Endothelial cell of umbilical vein (primary cell): ENCODE measurements at regions not wholly inside any gene's neighbourhood (a gene's known extent, or its start where the extent isn't known, plus 50 kb on each side); places are given as distances from the start of the nearest gene placed in this dataset.

Source experiments
- BruUV-seq: library from RNA; stranded (reverse); fragments of 400-500 nt; replicated peaks from 2 replicates; lab custom pipeline; 2021; lab: Mats Ljungman, UMichigan
- CTCF ChIA-PET: fragments of 300-600, 350-600 bp; sonication (Branson Sonifier 250); formaldehyde crosslinking; loops from one replicate; lab custom pipeline; 2021; ENCODE audit warnings: antibody characterized with exemption, inconsistent platforms; lab: Charles Lee
- POLR2A ChIA-PET: fragments of 300-600, 350-600 bp; sonication (Branson Sonifier 250); formaldehyde crosslinking; loops from one replicate; lab custom pipeline; 2021; ENCODE audit warnings: antibody characterized with exemption, inconsistent platforms; lab: Charles Lee
- DNase-seq: peaks from one replicate; pipeline ENCODE4 v3.0.0-alpha.2; 2011; ENCODE audit warnings: low read depth, low spot score
- FAIRE-seq: peaks from 2 replicates; lab custom pipeline; 2011; peaks lifted over from hg19 to GRCh38; lab: Jason Lieb, UNC
- H2AFZ ChIP-seq: 2 replicates; pipeline ENCODE4 v1.6.0; 2012; ENCODE audit warnings: low read depth, low read length, control low read depth, inconsistent platforms
- H3K27ac ChIP-seq: 2 replicates; pipeline ENCODE4 v1.5.1; 2011; ENCODE audit warnings: low read depth, mild to moderate bottlenecking, control low read depth, low read length, moderate library complexity; ENCODE audit not compliant: insufficient read depth
- H3K27me3 ChIP-seq, 2 experiments: 2 replicates each; pipeline versions ENCODE4 v1.6.0 to v1.6.1; 2011; ENCODE audit warnings: low read length in 2 of 2, mixed read lengths in 1 of 2; ENCODE audit not compliant: control insufficient read depth in 2 of 2, insufficient read depth in 2 of 2
- H3K36me3 ChIP-seq, 2 experiments: 2 replicates in 1 of 2; 3 replicates in 1 of 2; pipeline ENCODE4 v1.5.1; 2011; ENCODE audit warnings: low read length in 2 of 2, mild to moderate bottlenecking in 1 of 2, moderate library complexity in 1 of 2; ENCODE audit not compliant: control insufficient read depth in 2 of 2, insufficient read depth in 2 of 2; ENCODE audit errors: extremely low read depth in 1 of 2
- H3K4me1 ChIP-seq: 3 replicates; pipeline ENCODE4 v1.5.1; 2011; ENCODE audit warnings: mild to moderate bottlenecking, low read length; ENCODE audit not compliant: control insufficient read depth, insufficient read depth; ENCODE audit errors: extremely low read depth
- H3K4me2 ChIP-seq: 2 replicates; pipeline ENCODE4 v1.6.1; 2011; ENCODE audit warnings: low read length, control low read depth, mixed read lengths; ENCODE audit not compliant: insufficient read depth
- H3K4me3 ChIP-seq, 3 experiments: fragments of 200-600 bp in 1 of 3; sonication (generic), shearing (Covaris generic) in 1 of 3; replicated peaks in 1 of 3; 2 replicates each; pipeline ENCODE4 v1.5.1; 2011 to 2016; ENCODE audit warnings: control low read depth in 3 of 3, low read length in 3 of 3, mild to moderate bottlenecking in 2 of 3, inconsistent platforms in 1 of 3, low read depth in 1 of 3, moderate library complexity in 1 of 3; ENCODE audit not compliant: insufficient read depth in 1 of 3
- H3K79me2 ChIP-seq: 2 replicates; pipeline ENCODE4 v1.6.0; 2012; ENCODE audit warnings: low read length, inconsistent platforms; ENCODE audit not compliant: control insufficient read depth, insufficient read depth
- H3K9ac ChIP-seq: replicated peaks from 2 replicates; pipeline ENCODE3; 2011; ENCODE audit warnings: low read length, control low read depth; ENCODE audit not compliant: insufficient read depth; ENCODE audit errors: extremely low read depth
- H3K9me1 ChIP-seq: replicated peaks from 3 replicates; pipeline ENCODE4 v1.6.0; 2011; ENCODE audit warnings: mild to moderate bottlenecking, low read length; ENCODE audit not compliant: control insufficient read depth, insufficient read depth; ENCODE audit errors: extremely low read depth
- H3K9me3 ChIP-seq: replicated peaks from 2 replicates; pipeline ENCODE4 v1.5.1; 2012; ENCODE audit warnings: low read length, inconsistent platforms; ENCODE audit not compliant: control insufficient read depth, insufficient read depth
- H4K20me1 ChIP-seq: replicated peaks from 2 replicates; pipeline ENCODE3; 2011; ENCODE audit warnings: mild to moderate bottlenecking, low read length; ENCODE audit not compliant: control insufficient read depth, insufficient read depth; ENCODE audit errors: extremely low read depth
- FOS ChIP-seq: IDR thresholded peaks from 2 replicates; pipeline ENCODE4 v1.6.1; 2011; ENCODE audit warnings: mild to moderate bottlenecking, low read length, moderate library complexity, borderline replicate concordance; ENCODE audit not compliant: insufficient read depth
- GATA2 ChIP-seq: IDR thresholded peaks from 2 replicates; pipeline ENCODE4 v1.7.0; 2011; ENCODE audit warnings: low read depth, mild to moderate bottlenecking, moderate library complexity, mixed read lengths, low read length; ENCODE audit not compliant: insufficient read length, insufficient read depth
- JUN ChIP-seq: IDR thresholded peaks from 2 replicates; pipeline ENCODE4 v1.6.1; 2011; ENCODE audit warnings: borderline replicate concordance, low read depth; ENCODE audit not compliant: insufficient read length, insufficient read depth
- MYC ChIP-seq: IDR thresholded peaks from one replicate; pipeline ENCODE4 v1.6.1; 2011; ENCODE audit warnings: mild to moderate bottlenecking, low read depth, low read length
- POLR2A ChIP-seq: IDR thresholded peaks from 2 replicates; pipeline ENCODE4 v1.6.1; 2012; ENCODE audit warnings: low read depth, mild to moderate bottlenecking, control low read depth, low read length
- dilution Hi-C: fragments of 300-500 bp; cut with MboI; formaldehyde crosslinking; loops from one replicate; pipeline ENCODE4 v1.15.0; 2019; ENCODE audit warnings: low sequenced_read_pairs; ENCODE audit not compliant: extremely low pct_ligation_motif_present
- intact Hi-C: fragments of 100-400 bp; cut with micrococcal nuclease; formaldehyde crosslinking; loops from one replicate; pipeline ENCODE4 v1.10.0; 2022
- TF ChIP-seq, protein P1 (sequence below), 2 donors: IDR thresholded peaks; 1 replicate in 1 of 2; 2 replicates in 1 of 2; pipeline ENCODE4 v1.5.1; 2011; ENCODE audit warnings: low read length in 2 of 2, mild to moderate bottlenecking in 2 of 2, moderate library complexity in 2 of 2, control low read depth in 1 of 2, inconsistent platforms in 1 of 2, low read depth in 1 of 2; ENCODE audit not compliant: insufficient read depth in 1 of 2; ENCODE audit errors: extremely low read depth in 1 of 2
- TF ChIP-seq, protein P2 (sequence below): IDR thresholded peaks from 2 replicates; pipeline ENCODE4 v1.6.1; 2011; ENCODE audit not compliant: insufficient read depth, insufficient read length

DNA sequence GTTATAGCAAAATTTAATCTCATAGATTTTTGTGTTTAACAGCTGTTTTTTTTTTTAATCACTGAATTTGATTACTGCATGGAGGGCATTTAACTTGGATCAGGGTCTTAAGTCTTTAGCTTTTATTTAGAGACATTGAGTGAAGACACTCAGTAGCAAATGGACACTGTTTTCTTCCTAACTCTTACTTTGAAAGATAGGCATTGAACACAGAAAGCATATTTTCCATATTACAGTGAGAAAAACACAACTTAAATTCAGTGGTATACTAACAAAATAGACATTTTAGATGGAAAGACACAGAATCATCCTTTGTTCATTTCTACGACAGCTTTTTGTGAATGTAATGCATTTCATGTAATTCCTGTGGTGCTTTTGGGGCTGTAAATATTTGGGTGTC lies 571.8 kb downstream of the PRKD1 start:
- Histone ChIP-seq H3K27me3 (no peaks in the 10 kb centered on the region), H3K9me3 (no peaks in the 10 kb centered on the region), H3K9me1 (no peaks in the 10 kb centered on the region), H3K36me3 (no peaks in the 10 kb centered on the region), H4K20me1 (no peaks in the 10 kb centered on the region), H3K4me2 (no peak overlapping the region), H3K4me1 (no peaks in the 10 kb centered on the region), H3K79me2 (no peaks in the 10 kb centered on the region), H3K4me3 (no peak overlapping the region), H3K27ac (no peak overlapping the region), H3K9ac (no peak overlapping the region), H2AFZ (no peak overlapping the region)
- dilution Hi-C loops (no loop called here), intact Hi-C loops (no loop called here)
- no TSS peak for BruUV-seq
- CTCF ChIA-PET, result interaction anchor here (0.6 to 1.9 kb wide), 4 partner anchors 9 to 364 kb away, joined by 3 to 6 read pairs (median 4); no protein-coding TSS in a partner anchor
- POLR2A ChIA-PET, result no interaction called here
- no peak for TF ChIP-seq MYC
- TF ChIP-seq JUN, result no peak
- TF ChIP-seq, protein P1, sequence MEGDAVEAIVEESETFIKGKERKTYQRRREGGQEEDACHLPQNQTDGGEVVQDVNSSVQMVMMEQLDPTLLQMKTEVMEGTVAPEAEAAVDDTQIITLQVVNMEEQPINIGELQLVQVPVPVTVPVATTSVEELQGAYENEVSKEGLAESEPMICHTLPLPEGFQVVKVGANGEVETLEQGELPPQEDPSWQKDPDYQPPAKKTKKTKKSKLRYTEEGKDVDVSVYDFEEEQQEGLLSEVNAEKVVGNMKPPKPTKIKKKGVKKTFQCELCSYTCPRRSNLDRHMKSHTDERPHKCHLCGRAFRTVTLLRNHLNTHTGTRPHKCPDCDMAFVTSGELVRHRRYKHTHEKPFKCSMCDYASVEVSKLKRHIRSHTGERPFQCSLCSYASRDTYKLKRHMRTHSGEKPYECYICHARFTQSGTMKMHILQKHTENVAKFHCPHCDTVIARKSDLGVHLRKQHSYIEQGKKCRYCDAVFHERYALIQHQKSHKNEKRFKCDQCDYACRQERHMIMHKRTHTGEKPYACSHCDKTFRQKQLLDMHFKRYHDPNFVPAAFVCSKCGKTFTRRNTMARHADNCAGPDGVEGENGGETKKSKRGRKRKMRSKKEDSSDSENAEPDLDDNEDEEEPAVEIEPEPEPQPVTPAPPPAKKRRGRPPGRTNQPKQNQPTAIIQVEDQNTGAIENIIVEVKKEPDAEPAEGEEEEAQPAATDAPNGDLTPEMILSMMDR (IDR thresholded peaks at IDR 0.05; ENCODE audit: extremely low read depth in 1 of 2, insufficient read depth in 1 of 2, low read depth in 1 of 2, low read length in 2 of 2), result no peak
- TF ChIP-seq, protein P2, sequence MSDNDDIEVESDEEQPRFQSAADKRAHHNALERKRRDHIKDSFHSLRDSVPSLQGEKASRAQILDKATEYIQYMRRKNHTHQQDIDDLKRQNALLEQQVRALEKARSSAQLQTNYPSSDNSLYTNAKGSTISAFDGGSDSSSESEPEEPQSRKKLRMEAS, result no peak
- no peak for TF ChIP-seq FOS
- TF ChIP-seq POLR2A, result no peak
- no peak for TF ChIP-seq GATA2
- FAIRE-seq, result no peak
- no peak for DNase-seq
